Osteocyte (in vitro differentiated cells): ENCODE measurements at regions not wholly inside any gene's neighbourhood (a gene's known extent, or its start where the extent isn't known, plus 50 kb on each side); places are given as distances from the start of the nearest gene placed in this dataset.

ENCODE experiments used
- DNase-seq: peaks from one replicate; pipeline ENCODE4 v3.0.0; 2021; ENCODE audit warnings: mixed read lengths; ENCODE audit not compliant: unreplicated experiment; ENCODE audit errors: extremely low spot score
- H3K27ac Mint-ChIP-seq: one replicate; pipeline ENCODE4 v1.8.0; 2021; ENCODE audit warnings: mild to moderate bottlenecking, mixed read lengths; ENCODE audit not compliant: unreplicated experiment
- H3K27me3 Mint-ChIP-seq: one replicate; pipeline ENCODE4 v1.8.0; 2021; ENCODE audit warnings: mixed read lengths; ENCODE audit not compliant: unreplicated experiment
- H3K36me3 Mint-ChIP-seq: one replicate; pipeline ENCODE4 v1.8.0; 2021; ENCODE audit warnings: mixed read lengths; ENCODE audit not compliant: unreplicated experiment
- H3K4me1 Mint-ChIP-seq: one replicate; pipeline ENCODE4 v1.8.0; 2021; ENCODE audit warnings: mixed read lengths; ENCODE audit not compliant: unreplicated experiment
- H3K4me3 Mint-ChIP-seq: one replicate; pipeline ENCODE4 v1.8.0; 2021; ENCODE audit warnings: mild to moderate bottlenecking, moderate library complexity, mixed read lengths; ENCODE audit not compliant: unreplicated experiment
- H3K9me3 Mint-ChIP-seq: one replicate; pipeline ENCODE4 v1.8.0; 2021; ENCODE audit warnings: mixed read lengths; ENCODE audit not compliant: unreplicated experiment
- TF ChIP-seq, protein P1 (sequence below): fragments of 200-600 bp; sonication (generic); IDR thresholded peaks from 2 replicates; pipeline ENCODE4 v1.5.0; 2021; ENCODE audit warnings: antibody characterized with exemption, mild to moderate bottlenecking, moderate library complexity

DNA sequence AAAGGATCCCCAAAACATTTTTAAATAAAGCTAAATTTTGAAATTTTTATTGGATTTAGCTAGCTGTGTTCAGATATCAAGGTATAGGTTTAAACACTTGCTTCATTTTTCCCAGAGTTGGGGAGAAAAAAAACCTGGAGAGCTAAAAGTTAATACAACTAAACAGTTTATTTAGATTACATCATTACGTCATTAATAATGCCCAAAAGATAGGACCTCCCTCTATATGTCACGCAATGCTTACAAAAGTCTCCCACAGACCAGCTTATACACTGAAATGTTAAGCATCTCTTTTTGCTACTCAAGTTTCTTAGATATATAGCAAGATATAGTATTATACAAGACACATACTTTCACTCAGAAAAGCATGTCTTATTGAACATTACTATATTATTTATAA is 160.0 kb upstream of the SEMA3E start:
- Mint-ChIP-seq H3K4me3 (no peak overlapping the region), H3K27ac (no peak overlapping the region), H3K4me1 (peaks cover 5% of the 10 kb centered on the region), H3K9me3 (no peaks in the 10 kb centered on the region), H3K27me3 (no peaks in the 10 kb centered on the region), H3K36me3 (no peaks in the 10 kb centered on the region)
- TF ChIP-seq, protein P1, sequence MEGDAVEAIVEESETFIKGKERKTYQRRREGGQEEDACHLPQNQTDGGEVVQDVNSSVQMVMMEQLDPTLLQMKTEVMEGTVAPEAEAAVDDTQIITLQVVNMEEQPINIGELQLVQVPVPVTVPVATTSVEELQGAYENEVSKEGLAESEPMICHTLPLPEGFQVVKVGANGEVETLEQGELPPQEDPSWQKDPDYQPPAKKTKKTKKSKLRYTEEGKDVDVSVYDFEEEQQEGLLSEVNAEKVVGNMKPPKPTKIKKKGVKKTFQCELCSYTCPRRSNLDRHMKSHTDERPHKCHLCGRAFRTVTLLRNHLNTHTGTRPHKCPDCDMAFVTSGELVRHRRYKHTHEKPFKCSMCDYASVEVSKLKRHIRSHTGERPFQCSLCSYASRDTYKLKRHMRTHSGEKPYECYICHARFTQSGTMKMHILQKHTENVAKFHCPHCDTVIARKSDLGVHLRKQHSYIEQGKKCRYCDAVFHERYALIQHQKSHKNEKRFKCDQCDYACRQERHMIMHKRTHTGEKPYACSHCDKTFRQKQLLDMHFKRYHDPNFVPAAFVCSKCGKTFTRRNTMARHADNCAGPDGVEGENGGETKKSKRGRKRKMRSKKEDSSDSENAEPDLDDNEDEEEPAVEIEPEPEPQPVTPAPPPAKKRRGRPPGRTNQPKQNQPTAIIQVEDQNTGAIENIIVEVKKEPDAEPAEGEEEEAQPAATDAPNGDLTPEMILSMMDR: no peak
- DNase-seq: no peak

DNA sequence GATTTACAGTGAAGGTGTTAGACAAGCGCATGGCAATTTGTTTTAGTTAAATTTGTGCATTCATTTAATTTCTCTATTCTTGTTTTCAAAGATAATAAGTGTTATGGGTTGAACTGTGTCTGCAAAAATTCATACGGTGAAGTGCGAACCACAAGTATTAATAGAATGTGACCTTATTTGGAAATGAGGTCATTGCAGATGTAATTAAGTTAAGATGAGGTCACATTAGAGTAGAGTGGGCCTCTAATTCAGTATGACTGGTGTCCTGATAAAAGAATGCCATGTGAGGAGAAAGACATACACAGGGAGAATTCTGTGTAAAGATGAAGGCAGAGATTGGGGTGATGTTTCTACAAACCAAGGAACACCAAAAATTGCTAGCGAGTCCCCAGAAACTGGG is 158.8 kb upstream of the SEMA3E start:
- no peak overlapping the region for H3K27ac Mint-ChIP-seq
- no peaks in the 10 kb centered on the region for H3K36me3 Mint-ChIP-seq
- peaks cover 5% of the 10 kb centered on the region for H3K4me1 Mint-ChIP-seq
- H3K27me3 Mint-ChIP-seq: no peaks in the 10 kb centered on the region
- TF ChIP-seq, protein P1: no peak
- DNase-seq: no peak
- no peak overlapping the region for H3K4me3 Mint-ChIP-seq
- no peaks in the 10 kb centered on the region for H3K9me3 Mint-ChIP-seq

DNA sequence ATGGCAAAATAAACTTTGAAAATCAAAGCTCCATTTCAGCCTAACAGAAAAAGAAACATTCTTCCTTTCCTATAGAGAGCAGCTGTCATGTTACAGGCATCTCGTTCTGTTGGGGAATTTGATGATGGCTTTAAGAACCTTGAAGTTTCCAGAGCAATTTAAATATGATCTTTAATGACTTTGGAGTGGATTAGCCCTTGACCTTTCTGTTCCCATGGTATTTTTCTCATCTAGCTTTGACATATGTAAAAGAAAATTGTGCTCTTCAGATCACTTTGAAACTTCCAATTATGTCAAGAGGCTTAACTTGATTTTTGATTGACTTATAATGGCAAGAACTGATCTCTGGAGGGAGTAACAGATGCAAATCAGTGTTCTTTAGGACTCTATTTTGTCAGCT is 157.6 kb upstream of the SEMA3E start:
- no peaks in the 10 kb centered on the region for H3K9me3 Mint-ChIP-seq
- peaks cover 5% of the 10 kb centered on the region for H3K4me1 Mint-ChIP-seq
- no peaks in the 10 kb centered on the region for H3K36me3 Mint-ChIP-seq
- H3K27ac Mint-ChIP-seq: no peak overlapping the region
- DNase-seq: no peak
- TF ChIP-seq, protein P1: no peak
- H3K4me3 Mint-ChIP-seq: no peak overlapping the region
- no peaks in the 10 kb centered on the region for H3K27me3 Mint-ChIP-seq

DNA sequence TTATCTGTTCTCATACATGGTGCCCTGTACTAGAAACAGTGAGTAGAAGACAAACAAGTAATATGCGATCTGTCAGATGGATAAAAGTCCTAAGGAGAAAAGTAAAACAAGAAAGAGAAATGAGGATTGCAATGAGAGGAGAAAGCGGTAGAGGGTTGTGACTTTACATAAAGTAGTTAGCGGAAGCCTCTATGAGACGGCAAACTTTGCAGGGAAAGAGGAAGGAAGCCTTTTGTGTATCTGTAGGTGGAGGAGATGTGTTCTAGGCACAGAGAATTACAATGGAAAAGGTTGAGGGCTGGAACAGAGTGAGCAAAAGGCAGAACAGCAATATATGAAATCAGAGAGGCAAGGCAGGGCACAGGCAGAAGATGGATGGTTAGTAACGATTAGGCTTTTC is 150.4 kb upstream of the SEMA3E start:
- H3K27me3 Mint-ChIP-seq: no peaks in the 10 kb centered on the region
- H3K4me3 Mint-ChIP-seq: no peak overlapping the region
- no peak overlapping the region for H3K27ac Mint-ChIP-seq
- H3K36me3 Mint-ChIP-seq: no peaks in the 10 kb centered on the region
- peaks cover 9% of the 10 kb centered on the region for H3K4me1 Mint-ChIP-seq
- TF ChIP-seq, protein P1: no peak
- DNase-seq: no peak
- H3K9me3 Mint-ChIP-seq: no peaks in the 10 kb centered on the region

DNA sequence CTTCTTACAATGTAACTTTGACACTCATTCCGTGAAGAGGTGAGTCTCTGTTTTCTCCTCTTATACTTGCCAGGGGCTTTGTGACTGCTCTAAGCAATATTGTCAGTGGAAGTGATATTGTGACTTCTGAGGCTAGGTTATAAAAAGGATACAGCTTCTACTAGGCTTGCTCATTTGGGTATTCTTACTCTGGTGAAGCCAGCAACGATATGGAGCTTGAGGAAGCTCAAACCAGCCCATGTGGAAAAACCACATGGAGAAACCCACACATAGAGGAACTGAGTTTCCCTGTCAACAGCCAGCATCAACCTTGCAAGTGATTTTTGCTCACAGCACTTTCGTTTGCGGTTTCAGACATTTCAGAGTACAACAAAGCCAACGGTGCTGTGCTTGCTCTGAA is 149.6 kb upstream of the SEMA3E start:
- TF ChIP-seq, protein P1: no peak
- H3K36me3 Mint-ChIP-seq: no peaks in the 10 kb centered on the region
- peaks cover 9% of the 10 kb centered on the region for H3K4me1 Mint-ChIP-seq
- no peaks in the 10 kb centered on the region for H3K27me3 Mint-ChIP-seq
- H3K4me3 Mint-ChIP-seq: no peak overlapping the region
- H3K9me3 Mint-ChIP-seq: no peaks in the 10 kb centered on the region
- no peak overlapping the region for H3K27ac Mint-ChIP-seq
- no peak for DNase-seq
